IPS-15b (cell line): ENCODE measurements at regions not wholly inside any gene's neighbourhood (a gene's known extent, or its start where the extent isn't known, plus 50 kb on each side); places are given as distances from the start of the nearest gene placed in this dataset.

Source experiments
- H3K27me3 ChIP-seq: one replicate; pipeline ENCODE4 v1.6.1; 2013; ENCODE audit warnings: low read length; ENCODE audit not compliant: control insufficient read depth, insufficient read depth
- H3K36me3 ChIP-seq: one replicate; pipeline ENCODE4 v1.6.1; 2013; ENCODE audit warnings: low read length; ENCODE audit not compliant: control insufficient read depth, insufficient read depth
- H3K4me1 ChIP-seq: one replicate; pipeline ENCODE4 v1.6.1; 2013; ENCODE audit warnings: mild to moderate bottlenecking, low read length; ENCODE audit not compliant: control insufficient read depth, insufficient read depth
- H3K4me3 ChIP-seq: one replicate; pipeline ENCODE4 v1.5.1; 2013; ENCODE audit warnings: low read depth, low read length
- H3K9ac ChIP-seq: one replicate; pipeline ENCODE4 v1.6.1; 2013; ENCODE audit warnings: low read depth, mild to moderate bottlenecking, low read length
- H3K9me3 ChIP-seq: one replicate; pipeline ENCODE4 v1.6.1; 2013; ENCODE audit warnings: mild to moderate bottlenecking, low read length; ENCODE audit not compliant: control insufficient read depth, insufficient read depth

DNA sequence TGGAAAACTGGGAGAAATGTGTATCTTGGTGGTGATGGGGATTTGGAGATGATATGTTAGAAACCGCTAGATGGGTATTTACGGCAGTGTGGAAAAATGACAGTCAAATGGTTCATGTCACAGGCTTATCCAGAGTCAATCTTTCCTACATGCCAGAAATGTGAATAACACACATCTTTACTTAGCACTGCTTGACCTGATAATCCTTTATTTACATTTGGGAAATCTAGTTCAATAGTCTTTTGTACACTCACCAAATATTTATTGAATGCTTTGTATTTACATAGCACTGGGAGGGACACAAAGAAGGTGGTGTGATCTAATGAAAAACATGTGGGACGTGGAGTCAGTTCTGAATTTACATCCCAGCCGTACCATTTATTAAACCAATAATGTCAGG, 208.2 kb downstream of the DIO2 start:
- H3K36me3 ChIP-seq = no peaks in the 10 kb centered on the region
- H3K9ac ChIP-seq = no peak overlapping the region

DNA sequence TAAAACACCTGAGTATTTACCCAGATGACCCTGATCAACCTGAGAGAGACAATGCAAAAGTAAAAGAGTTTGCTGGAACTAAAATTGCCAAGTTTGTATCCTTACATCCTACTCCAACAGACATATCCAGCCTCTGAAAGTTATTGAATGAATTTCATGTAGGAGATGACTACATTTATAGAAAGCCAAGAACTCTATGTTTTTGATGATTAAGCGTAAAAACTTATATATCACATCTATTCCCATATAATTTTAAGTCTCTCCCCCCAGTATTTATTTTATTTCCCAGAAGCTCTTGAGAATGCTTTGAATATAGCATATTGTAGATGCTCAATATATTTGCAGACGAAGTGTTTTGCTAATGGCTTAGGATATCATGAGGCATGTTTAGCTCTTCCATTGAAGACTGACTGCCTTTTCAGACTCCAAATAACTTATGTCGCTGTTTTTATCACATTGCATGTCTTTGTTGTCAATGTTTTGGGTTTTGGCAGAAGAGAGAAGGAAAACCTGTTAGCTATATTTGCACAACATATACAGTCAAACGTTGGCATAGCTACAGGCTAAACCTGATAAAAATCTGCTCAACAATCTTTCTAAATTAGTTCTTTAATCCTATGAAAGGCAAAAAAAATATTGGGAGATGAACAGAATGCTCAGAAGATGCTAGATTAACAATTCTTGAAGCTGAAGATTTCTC, 213.6 kb downstream of the DIO2 start:
- Histone ChIP-seq H3K27me3 (peaks cover 59% of the 10 kb centered on the region), H3K9me3 (no peaks in the 10 kb centered on the region)

More for the DNA sequence above, 208.2 kb downstream of the DIO2 start:
- no peaks in the 10 kb centered on the region for H3K9me3 ChIP-seq
- no peaks in the 10 kb centered on the region for H3K4me1 ChIP-seq
- H3K27me3 ChIP-seq = peaks cover 4% of the 10 kb centered on the region
- no peak overlapping the region for H3K4me3 ChIP-seq

DNA sequence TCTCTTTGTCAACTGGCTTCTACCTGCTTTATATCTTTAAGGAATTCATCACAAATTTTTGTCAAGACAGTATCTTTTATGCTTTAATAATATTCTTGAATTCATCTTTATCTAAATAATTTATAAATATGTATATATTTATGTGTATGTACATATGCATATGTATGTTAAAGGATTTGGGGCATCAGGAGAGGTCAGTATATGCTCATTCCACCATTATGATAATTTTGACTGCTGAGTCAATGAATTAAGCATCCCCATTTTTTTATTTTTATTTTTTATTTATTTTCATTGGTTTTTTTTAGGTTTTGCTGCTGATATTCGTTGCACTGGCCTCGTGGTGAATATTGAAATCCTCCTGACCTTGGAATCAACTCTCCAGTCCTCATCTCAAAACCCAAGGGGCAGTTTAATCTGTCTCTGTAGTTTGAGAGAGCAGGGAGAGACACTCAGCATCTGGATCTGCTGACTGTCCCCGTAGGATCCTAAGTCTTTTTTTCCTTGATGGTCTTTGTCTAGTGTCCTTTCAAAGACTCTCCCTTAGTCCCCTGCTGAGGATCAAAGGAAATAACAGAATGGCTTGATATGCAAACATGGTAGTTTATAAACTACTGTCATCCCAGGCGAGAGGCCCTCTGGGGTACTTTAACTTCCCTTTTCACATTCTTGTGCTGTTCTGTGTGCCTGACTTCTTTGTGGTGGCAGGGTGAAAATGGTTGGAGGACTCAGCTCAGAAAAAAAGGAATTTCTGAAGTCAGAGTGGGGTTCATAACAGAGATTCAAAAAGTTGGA, 218.7 kb downstream of the DIO2 start:
- H3K9ac ChIP-seq = no peak overlapping the region
- H3K4me3 ChIP-seq = no peak overlapping the region
- H3K9me3 ChIP-seq = no peaks in the 10 kb centered on the region
- no peaks in the 10 kb centered on the region for H3K4me1 ChIP-seq
- H3K27me3 ChIP-seq = peaks cover 98% of the 10 kb centered on the region
- H3K36me3 ChIP-seq = no peaks in the 10 kb centered on the region

More for the DNA sequence above, 213.6 kb downstream of the DIO2 start:
- Histone ChIP-seq H3K4me3 (no peak overlapping the region), H3K4me1 (no peaks in the 10 kb centered on the region), H3K9ac (no peak overlapping the region), H3K36me3 (no peaks in the 10 kb centered on the region)

DNA sequence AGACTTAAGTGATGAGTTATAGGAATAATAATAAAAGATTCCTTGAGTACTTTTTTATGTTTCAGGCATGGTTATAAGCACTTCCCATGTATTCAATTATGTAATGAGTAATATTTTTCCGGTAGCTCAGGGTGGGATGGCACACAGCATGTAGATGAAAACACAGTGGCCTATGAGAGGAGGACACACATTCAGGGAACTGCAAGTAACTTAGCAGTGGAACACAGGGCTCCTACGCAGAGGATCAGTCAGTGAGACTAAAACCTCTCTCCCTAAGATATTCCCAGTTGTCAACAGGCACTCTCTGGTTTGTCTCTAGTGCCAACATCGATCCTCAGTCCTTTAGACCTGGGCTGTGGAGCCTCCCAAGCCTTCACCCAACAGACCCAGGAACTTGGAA, 219.4 kb downstream of the DIO2 start:
- Histone ChIP-seq H3K9ac (no peak overlapping the region), H3K27me3 (peaks cover 91% of the 10 kb centered on the region), H3K4me1 (no peaks in the 10 kb centered on the region), H3K36me3 (no peaks in the 10 kb centered on the region), H3K9me3 (no peaks in the 10 kb centered on the region), H3K4me3 (no peak overlapping the region)

DNA sequence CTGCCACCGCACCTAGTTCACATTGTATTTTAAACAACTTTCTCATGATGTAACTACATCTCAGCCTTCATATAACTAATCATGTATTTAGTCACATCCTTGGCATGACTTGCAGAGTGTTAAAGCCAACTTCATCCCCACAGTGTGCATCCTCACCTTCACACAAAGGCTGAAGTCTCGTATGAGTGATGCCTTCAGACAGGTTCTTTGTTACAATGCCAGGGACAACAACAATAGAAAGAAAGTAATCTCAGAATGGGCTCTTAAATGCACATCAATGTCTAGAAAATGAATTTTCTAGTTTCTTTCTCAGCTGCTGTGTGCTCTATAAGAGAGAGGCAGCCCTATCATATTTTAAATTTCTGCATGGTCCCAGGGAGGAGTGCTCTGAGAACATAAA, 221.3 kb downstream of the DIO2 start:
- H3K9ac ChIP-seq = no peak overlapping the region
- H3K9me3 ChIP-seq = no peaks in the 10 kb centered on the region
- no peaks in the 10 kb centered on the region for H3K4me1 ChIP-seq
- peaks cover 72% of the 10 kb centered on the region for H3K27me3 ChIP-seq
- H3K36me3 ChIP-seq = no peaks in the 10 kb centered on the region
- H3K4me3 ChIP-seq = no peak overlapping the region

DNA sequence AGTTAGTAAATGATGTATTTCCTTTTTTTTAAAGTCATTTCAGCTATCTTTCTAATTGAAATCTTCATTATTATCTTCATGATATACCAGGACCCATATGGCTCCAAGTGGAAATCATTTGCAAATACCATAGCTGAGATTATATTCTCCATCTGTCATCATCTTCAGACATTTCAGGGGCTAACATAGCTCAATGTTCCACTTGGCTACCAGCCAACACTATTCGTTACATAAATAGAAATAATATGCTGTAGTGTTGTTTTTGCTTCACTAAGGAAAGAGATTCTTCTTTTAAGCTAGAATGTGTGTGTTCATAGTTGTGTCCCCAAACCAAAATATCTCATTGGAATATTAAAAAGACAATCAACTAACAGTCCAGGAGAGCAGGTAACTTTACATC, 225.1 kb downstream of the DIO2 start:
- Histone ChIP-seq H3K36me3 (no peaks in the 10 kb centered on the region), H3K9me3 (no peaks in the 10 kb centered on the region), H3K4me3 (no peak overlapping the region), H3K27me3 (peaks cover 37% of the 10 kb centered on the region), H3K4me1 (peaks cover 4% of the 10 kb centered on the region), H3K9ac (no peak overlapping the region)

DNA sequence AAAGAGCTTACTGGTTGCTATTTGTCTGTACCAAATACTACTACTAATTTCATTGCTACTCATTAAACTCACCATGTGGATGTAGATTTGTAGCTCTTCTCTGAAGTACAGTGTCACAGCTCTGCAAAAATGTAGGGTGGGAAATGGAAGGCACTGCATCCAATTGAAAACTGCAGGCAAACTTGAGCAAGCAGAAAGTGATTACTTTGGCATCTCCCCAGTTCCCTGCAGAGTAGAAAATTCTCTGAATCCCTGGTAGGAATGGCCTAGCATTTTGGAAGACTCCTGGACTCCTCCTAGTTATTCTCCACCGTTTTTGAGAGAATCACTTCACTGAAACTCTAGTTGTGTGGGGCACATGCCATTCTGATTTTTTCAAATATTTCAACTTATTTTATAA, 239.1 kb downstream of the DIO2 start:
- H3K36me3 ChIP-seq = no peaks in the 10 kb centered on the region
- no peaks in the 10 kb centered on the region for H3K4me1 ChIP-seq
- no peak overlapping the region for H3K4me3 ChIP-seq
- no peaks in the 10 kb centered on the region for H3K27me3 ChIP-seq
- no peaks in the 10 kb centered on the region for H3K9me3 ChIP-seq
- no peak overlapping the region for H3K9ac ChIP-seq

DNA sequence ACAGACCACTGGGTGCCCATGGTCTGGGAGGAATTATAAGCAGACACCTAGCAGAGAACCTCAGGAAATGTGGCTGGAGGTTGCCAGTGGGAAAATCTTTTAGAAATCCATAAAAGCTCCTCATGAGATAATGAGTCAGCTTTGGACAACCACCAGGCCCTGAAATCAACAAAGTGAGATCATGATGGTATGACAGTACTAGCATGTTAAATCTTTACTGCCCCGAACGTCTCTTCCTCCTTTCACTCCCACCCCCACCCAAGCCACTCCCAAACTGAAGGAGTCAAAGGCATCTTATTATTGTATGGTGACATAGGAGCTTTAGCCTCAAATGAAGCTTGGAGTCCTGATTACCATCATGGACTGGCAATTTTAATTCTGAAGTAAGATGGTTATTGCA, 240.0 kb downstream of the DIO2 start:
- no peak overlapping the region for H3K4me3 ChIP-seq
- H3K27me3 ChIP-seq = no peaks in the 10 kb centered on the region
- no peak overlapping the region for H3K9ac ChIP-seq
- no peaks in the 10 kb centered on the region for H3K4me1 ChIP-seq
- H3K36me3 ChIP-seq = no peaks in the 10 kb centered on the region
- H3K9me3 ChIP-seq = no peaks in the 10 kb centered on the region

DNA sequence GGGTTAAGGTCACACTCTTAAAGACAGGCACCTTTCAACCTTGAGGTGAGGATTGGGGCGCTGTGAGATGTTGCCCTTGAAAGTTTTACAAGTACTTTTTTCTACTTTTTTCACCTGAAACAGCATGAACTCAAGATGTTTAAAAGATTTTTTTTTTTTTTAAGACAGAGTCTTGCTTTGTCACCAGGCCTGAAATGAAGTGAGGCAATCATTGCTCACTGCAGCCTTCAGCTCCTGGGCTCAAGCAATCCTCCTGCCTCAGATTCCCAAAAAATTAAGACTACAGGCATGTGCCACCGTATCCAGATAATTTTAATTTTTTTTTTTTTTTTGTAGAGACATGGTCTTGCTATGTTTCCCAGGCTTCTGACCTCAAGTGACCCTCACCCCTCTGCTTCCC, 243.9 kb downstream of the DIO2 start:
- H3K4me1 ChIP-seq = no peaks in the 10 kb centered on the region
- H3K27me3 ChIP-seq = no peaks in the 10 kb centered on the region
- H3K9me3 ChIP-seq = no peaks in the 10 kb centered on the region
- no peaks in the 10 kb centered on the region for H3K36me3 ChIP-seq
- no peak overlapping the region for H3K9ac ChIP-seq
- H3K4me3 ChIP-seq = no peak overlapping the region

DNA sequence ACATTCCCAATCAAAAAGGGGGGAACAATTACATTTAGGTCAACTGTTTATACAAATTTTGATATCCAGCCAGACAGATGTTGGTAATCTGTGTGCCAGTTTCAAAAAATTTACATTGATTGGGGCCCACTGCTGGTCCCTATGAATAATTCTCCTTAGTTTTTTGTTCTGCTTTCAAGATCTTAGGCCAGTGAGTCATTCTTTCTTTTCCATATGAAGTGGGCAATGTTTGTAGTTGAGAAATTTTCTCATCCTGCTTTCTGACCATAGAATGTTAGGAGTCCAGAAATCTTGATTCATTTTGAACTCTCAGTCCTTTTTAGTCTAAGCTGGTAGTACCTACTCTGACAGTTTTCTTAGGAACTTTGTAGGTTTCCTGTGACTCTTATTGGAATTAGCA, 244.3 kb downstream of the DIO2 start:
- H3K27me3 ChIP-seq = no peaks in the 10 kb centered on the region
- no peak overlapping the region for H3K9ac ChIP-seq
- H3K9me3 ChIP-seq = no peaks in the 10 kb centered on the region
- no peak overlapping the region for H3K4me3 ChIP-seq
- no peaks in the 10 kb centered on the region for H3K4me1 ChIP-seq
- no peaks in the 10 kb centered on the region for H3K36me3 ChIP-seq

DNA sequence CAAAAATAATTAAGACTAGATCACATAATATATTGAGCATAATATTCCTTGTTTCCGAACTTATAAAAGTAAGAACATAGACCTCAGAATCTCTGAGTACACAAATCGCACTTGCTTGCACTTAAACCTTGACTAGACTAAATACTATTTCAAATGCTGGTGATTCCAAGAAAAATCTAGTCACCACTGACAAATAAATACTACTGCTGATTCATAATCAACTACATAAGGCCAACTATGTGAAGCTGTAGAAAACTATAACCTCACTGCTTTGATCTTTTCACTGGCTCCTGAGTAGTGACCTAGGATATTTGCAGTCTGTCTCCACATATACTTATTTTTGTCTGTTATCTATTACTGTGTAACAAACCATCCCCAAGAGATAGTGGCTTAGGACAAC, 245.4 kb downstream of the DIO2 start:
- H3K9me3 ChIP-seq = no peaks in the 10 kb centered on the region
- H3K36me3 ChIP-seq = no peaks in the 10 kb centered on the region
- H3K4me3 ChIP-seq = no peak overlapping the region
- no peaks in the 10 kb centered on the region for H3K27me3 ChIP-seq
- no peaks in the 10 kb centered on the region for H3K4me1 ChIP-seq
- no peak overlapping the region for H3K9ac ChIP-seq

DNA sequence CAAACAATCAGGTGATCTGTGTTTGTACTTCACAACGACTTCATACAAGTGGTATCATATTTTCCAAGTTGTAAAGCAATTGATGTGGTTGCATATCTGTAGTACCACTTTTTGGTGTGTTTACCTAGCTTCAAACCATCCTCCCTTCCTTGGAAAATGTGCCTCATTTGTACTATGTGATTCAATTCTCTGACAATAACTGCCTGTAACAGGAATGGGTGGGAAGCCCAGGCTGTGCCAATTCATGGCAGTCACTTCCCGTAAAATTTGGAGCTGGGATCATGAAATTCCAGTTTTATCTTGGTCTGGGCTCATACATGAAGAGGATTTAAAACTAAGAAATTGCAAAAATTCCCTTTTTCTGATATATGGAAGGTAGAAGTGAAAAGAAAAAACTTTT, 250.1 kb downstream of the DIO2 start:
- Histone ChIP-seq H3K9me3 (no peaks in the 10 kb centered on the region), H3K4me1 (no peaks in the 10 kb centered on the region), H3K27me3 (no peaks in the 10 kb centered on the region), H3K9ac (no peak overlapping the region), H3K36me3 (no peaks in the 10 kb centered on the region), H3K4me3 (no peak overlapping the region)
